GM18873 (cell line): ENCODE measurements at regions not wholly inside any gene's neighbourhood (a gene's known extent, or its start where the extent isn't known, plus 50 kb on each side); places are given as distances from the start of the nearest gene placed in this dataset.
"Not testable (repeated sequence)": the region's sequence is repeated elsewhere in the genome, so short reads cannot be mapped to it uniquely, and the experiment has no call there.

Experiments
- ATAC-seq: cut with Tn5 transposase; IDR thresholded peaks from one replicate; pipeline ENCODE4 v1.9.1; 2021; ENCODE audit warnings: mild to moderate bottlenecking, moderate library complexity, moderate number of reproducible peaks; ENCODE audit not compliant: unreplicated experiment, low FRiP score

DNA sequence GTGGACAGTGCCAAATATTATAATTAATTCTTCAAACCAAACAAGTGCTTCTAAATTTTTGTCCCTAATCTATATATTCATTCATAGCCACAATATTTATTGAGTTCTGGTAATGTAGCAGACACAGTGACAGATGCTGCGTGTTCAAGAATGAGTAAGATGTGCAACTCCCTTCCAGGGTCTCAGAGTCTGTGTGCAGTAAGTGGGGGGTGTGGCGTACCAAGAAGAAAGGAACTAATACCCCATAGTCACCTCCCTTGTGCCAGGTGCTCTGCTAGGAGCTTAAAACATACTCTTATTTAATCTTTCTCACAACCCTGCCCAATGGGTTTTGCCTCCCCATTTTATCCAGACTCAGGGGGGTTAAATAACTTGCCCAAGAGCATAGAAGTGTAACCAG is 358.7 kb downstream of the BARHL2 start:
- peak; percentile 44 for ATAC-seq

GRCh38 chr1:90357995-90358394 is 359.1 kb downstream of the BARHL2 start:
- peak; percentile 69 for ATAC-seq

- peak; percentile 42 for ATAC-seq
These were observed 360.1 kb downstream of the BARHL2 start for GRCh38 chr1:90356991-90357390.

DNA sequence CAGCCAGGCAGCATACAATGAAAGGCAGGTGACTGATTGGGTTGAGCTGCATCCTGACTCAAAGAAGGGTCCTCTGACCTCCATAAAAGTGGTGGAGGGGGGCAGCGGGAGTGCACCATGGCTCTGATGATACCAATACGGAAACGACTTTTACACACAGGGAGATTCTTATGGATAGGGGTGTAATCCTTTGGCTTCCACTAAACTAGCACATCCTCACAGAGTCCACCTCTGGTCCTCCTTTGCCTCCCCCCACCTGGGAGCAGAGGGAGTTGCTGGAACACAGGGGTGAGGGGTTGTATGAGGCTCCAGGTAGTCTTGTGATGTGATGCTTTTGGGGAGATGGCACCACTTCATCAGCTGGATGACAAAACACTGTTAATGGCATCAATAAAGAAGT is 361.0 kb downstream of the BARHL2 start:
- no peak for ATAC-seq

DNA sequence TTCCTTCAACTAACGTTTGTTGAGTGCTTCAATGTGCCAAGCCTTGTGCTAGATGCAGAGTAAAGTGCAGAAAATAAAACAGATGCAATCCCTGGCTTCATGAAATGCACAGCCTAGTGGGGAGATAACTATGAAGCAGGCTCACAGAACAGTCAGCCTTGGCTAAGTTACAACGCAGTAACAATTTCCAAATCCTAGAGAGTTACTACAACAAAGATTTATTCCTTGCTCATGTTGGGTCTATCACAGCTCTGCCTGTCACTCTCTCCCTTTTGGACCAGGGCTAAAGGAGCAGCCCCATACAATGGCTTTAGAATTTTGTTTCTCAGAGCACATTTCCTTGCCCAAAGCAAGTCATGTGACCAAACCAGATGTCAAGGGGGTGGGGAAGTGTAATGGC is 359.8 kb downstream of the ZNF326 start:
- ATAC-seq, result no peak

DNA sequence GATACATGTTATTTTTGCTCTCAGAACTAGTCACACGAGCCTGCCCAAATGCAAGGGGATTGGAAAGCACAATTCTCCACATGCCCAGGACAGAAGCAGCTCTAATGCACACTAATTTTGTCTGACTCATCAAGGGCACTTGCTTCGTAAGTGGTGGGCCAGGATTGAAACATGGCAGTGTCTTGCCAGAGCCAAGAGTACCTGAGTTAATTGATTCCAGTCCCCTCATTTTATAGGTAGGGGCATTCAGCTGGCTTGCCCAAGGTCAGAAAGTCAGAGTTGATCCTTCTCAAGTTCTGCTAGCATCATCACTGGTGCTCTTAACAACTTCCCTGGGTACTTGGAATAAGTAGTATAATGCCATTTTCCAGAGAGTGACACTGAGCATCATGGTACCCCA is 356.1 kb downstream of the ZNF326 start:
- ATAC-seq, result no peak

GRCh38 chr1:90349510-90349909 is 354.6 kb downstream of the ZNF326 start:
- ATAC-seq, result no peak

DNA sequence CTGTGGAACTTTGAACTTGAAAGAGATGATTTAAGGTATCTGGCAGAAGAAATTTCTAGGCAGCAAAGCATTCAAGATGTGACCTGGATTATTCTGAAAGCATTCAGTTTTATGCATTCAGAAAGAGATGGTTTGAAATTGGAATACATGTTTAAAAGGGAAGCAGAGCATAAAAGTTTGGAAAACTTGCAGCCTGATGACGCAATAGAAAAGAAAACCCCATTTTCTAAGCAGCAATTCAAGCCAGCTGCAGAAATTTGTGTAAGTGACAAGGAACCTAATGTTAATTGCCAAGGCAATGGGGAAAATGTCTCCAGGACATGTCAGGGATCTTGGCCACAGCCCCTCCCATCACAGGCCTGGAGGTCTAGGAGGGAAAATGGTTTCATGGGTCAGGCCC is 354.0 kb downstream of the ZNF326 start:
- ATAC-seq, result no peak

- not testable (repeated sequence) for ATAC-seq
These were observed 353.5 kb downstream of the ZNF326 start for GRCh38 chr1:90348459-90348858.

- ATAC-seq, result no peak
These were observed 352.5 kb downstream of the ZNF326 start for GRCh38 chr1:90347366-90347765.

DNA sequence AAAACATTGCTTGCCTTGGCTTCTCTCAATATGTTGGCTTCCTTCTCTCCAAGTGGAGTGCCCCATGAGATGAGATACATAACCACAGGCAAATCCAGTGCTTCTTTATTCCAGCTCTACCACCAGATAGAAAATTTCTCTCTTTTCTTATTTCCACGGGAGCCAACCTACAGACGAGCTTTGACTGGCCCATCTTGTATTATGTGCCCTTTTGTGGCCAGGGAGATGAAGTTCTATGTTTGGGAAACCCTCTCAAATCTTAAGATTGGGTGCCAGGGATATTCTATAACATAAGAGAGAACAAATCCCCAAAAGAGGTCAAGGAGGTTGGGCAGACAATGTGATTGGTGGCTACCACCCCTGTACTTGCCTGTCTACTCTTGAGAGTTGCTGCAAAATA is 351.8 kb downstream of the ZNF326 start:
- ATAC-seq, result no peak

DNA sequence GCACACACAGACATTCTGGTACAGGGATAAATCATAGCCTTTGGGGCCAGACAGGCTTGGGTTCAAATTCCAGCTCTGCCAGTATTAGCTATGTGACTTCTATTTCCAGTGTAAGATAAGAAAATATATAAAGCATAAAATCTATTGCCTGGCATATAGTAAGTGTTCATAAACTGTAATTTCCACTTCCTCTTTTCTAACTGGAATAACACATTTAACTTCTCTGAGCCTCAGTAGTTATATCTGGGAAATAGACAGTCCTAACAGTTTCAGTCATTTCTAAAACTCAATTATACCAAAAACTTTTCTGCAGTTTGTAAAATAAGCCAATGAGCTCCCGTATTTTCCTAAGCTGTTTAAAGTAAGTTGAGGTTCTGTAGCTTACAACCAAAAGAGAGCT is 351.4 kb downstream of the ZNF326 start:
- no peak for ATAC-seq

DNA sequence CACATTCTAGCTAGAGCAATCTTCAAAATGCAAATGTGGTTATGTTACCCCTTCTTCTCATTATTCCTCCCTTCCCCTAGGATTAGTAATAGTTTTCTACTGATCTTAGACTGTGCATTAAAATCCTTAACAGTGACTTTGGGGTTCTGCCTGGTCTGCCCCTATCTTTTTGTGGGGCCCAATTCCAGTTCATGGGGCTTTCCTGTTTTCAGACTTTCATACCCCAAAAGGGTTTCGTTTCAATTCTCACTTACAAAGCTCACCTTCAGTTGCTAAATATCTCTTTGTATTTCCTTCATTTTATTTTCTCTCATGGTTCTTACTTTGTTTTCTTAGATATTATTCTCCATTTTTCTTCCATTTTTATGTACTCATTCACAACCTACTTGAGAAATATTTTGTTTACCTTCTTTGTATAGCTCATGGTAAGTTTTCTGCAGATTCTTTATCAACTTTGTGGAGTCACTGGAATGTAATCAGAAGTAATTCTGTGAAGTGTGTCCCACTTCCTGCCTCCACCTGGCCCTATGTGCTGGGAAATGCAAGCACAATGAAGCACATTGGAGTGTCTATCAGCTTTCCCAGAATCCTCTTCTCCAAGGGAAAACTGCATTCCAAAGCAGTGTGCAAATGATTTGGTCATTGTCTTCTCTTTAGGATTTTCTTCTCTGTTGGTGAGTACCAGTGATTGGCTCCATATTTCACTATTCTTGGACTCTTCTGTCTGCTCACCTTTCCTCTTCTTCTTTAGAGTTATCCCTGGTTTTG is 350.2 kb downstream of the ZNF326 start:
- no peak for ATAC-seq

GRCh38 chr1:90341516-90341915 is 346.6 kb downstream of the ZNF326 start:
- ATAC-seq, result no peak

GRCh38 chr1:90340606-90341005 is 345.7 kb downstream of the ZNF326 start:
- no peak for ATAC-seq

- ATAC-seq, result no peak
These were observed 344.9 kb downstream of the ZNF326 start for GRCh38 chr1:90339811-90340210.

GRCh38 chr1:90336552-90337324 is 341.8 kb downstream of the ZNF326 start:
- no peak for ATAC-seq

DNA sequence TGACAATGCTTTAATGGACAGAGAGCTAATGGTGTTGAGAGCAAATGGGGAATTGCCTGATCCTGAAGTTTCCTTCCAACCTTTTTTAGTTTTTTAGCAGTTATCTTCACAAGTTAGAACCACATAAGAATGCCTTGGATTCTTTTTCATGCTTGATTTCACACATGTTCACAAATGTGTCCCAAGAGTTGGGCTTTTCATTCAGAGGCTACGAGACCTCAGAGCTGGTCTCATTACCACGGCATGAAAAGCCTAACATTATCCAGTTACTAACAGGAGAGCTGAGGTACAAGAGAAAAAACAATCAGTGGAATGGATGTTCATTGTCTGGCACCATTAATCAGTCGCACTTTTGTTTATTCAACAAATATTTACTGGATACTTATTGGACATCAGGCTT is 340.6 kb downstream of the ZNF326 start:
- no peak for ATAC-seq

DNA sequence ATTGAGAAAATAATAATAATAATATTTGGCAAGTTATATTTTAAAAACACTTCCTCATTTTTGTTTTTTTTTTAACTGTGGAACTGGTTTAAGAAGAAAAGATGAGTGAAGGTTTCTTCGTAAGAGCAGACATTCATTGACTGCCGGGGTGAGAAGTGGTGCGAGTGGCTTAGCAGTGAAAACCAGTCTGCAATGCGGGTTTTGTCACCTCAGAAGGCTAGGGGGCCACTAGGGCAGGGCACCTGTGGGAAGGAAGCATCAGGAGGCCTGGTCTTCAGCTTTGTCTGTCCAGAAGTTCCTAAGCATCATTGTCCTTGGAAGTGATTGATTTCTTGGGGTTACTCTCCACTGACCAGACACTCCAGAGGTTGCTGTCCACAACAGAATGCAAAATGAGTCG is 339.2 kb downstream of the ZNF326 start:
- ATAC-seq, result no peak

GRCh38 chr1:90325168-90325567 is 330.3 kb downstream of the ZNF326 start:
- ATAC-seq, result no peak

- no peak for ATAC-seq
These were observed 327.3 kb downstream of the ZNF326 start for GRCh38 chr1:90322186-90322585.

- no peak for ATAC-seq
These were observed 325.0 kb downstream of the ZNF326 start for GRCh38 chr1:90319918-90320317.
